ENCODE measurements at regions not wholly inside any gene's neighbourhood (a gene's known extent, or its start where the extent isn't known, plus 50 kb on each side); places are given as distances from the start of the nearest gene placed in this dataset.

- no peak for TF ChIP-seq CTCF (IDR thresholded peaks at IDR 0.05; ENCODE audit: insufficient read depth, low read depth, low read length)
- TF ChIP-seq EZH2 (IDR thresholded peaks at IDR 0.05; ENCODE audit: insufficient read depth, low read length), result no peak
These were observed 879.5 kb downstream of the TSN start for GRCh38 chr2:122634920-122635319.
